Femur (tissue), 1 donor: ENCODE measurements at regions not wholly inside any gene's neighbourhood (a gene's known extent, or its start where the extent isn't known, plus 50 kb on each side); places are given as distances from the start of the nearest gene placed in this dataset.

Experiments used
- DNase-seq: peaks from one replicate; pipeline ENCODE4 v3.0.0-alpha.2; 2017

DNA sequence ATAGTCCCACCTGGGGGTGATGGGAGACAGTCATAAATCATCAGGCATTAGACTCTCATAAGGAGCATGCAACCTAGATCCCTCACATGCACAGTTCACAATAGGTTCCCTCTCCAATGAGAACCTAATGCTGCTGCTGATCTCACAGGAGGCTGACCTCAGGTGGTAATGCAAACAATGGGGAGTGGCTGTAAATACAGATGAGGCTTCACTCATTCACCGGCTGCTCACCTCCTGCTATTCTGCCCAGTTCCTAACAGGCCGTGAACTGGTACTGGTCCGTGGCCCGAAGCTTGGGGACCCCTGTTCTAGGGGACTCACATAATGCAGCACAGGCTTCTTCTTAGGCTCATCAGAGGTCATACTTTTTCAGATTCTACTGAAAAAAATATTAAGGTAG, 625.9 kb upstream of the AGA start:
- DNase-seq, result no peak

DNA sequence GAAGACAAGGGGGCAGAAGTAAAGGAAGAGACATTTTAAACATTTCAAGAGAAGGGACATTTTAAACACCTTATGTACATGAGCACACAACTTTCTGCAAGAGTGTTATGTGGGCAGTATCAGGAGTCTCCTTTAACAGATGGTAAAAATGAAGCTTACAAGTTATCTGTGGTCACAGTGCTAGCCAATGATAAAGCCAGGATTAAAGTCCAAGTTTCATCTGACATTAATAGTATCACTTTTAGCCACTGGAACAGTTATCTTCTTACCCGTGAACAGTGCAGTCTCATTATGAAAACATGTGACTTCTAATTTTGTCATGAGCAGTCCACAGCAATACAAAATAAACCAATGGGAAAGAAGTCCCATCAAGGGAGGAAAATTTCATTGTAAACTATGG, 627.9 kb upstream of the AGA start:
- no peak for DNase-seq

DNA sequence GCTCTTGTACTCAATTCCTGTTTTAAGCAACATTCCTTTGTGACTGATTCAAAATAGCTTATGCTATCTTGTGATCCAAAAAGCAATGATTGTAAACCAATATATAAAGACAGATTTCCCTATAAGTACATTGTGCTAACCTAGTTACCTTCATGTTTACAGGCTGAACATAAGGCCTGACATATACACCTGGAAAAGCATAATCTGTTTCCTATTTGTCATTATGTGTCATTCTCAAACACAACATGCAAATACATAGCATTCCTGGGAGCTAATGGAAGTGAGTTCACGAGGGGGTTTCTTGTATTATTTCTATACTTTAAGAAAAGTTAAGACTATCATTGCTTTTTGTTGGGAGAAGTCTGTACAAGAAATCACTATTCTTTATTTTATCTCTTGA, 638.1 kb upstream of the AGA start:
- DNase-seq, result no peak

DNA sequence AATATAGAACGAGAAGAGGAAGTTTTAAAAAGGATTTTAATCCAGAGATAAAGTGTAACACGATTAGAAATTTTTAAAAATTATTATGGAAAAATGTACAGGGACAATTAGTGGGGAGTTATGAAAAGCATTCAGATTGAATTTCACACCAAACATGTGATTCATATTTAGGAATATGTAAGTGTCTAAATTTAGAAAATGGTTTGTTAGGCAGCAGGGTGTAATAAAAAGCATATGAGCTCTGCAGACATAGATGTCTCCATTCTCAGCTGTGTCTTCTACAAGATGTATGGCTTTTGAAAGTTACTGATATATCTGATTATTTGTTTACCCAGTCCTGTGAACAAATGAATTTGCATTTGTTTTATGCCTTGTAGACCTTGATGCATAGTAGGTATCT, 638.9 kb upstream of the AGA start:
- DNase-seq, result no peak

DNA sequence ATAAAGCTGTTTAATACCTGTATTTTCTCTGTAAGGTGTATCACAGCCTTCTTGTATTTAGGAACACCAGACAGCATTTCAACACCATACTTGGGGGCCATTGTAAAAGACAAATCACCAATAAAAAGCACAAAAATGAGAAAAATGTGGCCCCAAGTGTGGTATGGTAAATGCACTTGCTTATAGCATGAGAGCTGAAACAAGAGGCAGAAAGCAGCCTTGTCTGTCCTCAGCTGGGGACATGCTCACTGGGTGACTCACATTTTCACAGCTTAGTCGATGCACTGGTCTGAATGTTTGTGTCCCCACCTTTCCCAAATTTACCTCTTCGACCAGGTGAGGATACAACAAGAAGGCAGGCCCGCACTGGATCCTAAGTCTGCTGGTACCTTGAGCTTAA, 639.7 kb upstream of the AGA start:
- DNase-seq, result no peak

DNA sequence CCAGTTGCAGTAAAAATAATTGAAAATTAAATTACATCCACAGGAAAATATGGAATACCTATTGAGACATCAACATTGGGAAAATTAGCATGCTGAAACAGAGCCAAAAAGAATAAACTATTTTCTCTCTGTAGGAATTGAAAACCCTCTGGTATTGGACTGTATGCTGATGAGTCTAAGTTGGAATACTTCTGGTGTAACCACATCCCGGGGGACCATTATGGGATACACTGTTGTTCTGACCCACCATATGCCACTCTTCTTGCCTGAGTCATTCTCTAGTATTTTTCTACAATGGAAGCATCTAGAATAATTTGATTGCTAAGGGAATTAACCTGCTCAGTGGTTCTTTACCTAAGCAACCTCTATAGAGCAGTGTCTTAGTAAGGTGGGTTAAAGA, 640.7 kb upstream of the AGA start:
- no peak for DNase-seq

DNA sequence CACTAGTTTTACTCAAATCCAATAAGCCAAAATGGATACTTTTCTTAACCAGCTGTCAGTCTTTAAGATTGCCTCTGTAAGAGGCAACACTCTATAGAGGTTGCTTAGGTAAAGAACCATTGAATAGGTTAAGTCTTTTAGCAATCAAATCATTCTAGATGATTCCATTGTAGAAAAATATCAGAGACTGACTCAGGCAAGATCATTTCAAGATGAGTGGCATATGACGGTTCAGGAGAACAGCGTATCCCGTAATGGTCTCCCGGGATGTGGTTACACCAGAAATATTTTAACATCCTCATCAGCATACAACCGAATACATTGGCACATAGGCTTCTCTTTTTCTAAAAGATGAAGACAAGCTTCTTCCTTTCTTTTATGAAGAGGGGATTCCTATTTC, 641.7 kb upstream of the AGA start:
- DNase-seq, result no peak

DNA sequence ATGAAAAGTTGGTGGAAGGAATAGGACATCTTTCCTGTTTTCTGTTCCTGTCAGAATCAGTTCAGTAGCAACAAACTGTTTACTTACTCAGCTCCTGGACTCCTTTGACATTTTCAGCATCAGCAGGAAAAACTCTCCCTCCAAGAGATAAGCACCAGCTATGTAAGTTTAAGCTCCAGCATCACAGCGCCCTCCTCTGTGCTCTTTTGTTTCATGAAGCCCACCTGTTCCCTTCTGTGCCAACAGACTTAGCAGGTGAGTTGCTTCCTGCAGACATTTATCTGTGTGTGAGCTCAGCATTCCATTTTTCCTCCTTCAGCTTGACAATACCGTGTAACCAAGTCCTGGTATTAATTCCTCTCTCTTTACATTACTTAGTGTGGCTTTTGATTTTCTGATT, 644.1 kb upstream of the AGA start:
- DNase-seq, result no peak

DNA sequence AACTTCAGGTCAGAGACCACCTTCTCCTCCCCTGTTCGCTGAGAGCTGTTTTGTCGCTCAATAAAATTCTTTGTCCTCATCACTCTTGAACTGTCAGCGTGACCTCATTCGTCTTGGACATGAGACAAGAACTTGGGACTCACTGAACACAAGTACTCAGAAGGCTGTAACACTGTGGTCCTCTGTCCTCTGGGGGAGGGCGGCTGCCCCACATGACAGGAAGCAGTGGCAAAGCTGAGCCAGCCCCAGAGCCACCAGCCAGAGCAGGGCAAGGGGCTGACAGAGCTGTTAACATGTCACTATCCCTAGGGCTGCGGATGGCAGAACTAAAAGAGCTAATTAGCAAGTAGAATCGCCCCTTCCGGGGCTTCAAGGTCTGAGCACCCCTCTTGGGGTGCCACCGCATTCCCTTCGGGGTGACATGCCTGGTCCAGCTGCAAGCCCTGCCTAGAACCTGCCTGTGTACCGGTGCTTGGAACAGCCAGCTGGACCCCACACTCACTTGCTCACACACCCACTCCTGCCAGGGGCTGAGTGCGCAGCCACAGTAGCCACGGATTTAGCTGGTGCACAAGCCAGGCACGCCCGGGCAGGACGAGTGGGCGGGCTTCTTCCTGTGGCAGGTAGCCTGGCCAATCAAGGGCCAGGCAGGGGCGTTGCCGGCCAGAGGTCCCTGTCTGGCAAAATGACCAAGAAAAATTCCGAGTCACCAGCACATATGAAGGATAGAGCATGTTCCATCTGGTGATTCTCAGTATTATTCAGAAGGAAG, 648.6 kb upstream of the AGA start:
- DNase-seq, result no peak

DNA sequence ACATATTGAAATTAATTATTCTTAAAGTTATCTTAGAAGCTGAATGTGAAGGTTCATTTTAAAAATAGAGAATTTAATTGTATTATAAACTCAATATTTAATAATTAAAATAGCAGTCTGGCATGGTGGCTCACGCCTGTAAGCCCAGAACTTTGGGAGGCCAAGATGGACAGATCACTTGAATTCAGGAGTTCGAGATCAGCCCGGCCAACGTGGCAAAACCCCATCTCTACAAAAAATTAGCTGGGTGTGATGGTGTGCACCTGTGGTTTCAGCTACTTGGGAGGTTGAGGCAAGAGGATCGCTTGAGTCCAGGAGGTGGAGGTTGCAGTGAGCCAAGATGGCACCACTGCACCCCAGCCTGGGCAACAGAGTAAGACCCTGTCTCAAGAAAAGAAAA, 659.9 kb upstream of the AGA start:
- DNase-seq, result no peak

DNA sequence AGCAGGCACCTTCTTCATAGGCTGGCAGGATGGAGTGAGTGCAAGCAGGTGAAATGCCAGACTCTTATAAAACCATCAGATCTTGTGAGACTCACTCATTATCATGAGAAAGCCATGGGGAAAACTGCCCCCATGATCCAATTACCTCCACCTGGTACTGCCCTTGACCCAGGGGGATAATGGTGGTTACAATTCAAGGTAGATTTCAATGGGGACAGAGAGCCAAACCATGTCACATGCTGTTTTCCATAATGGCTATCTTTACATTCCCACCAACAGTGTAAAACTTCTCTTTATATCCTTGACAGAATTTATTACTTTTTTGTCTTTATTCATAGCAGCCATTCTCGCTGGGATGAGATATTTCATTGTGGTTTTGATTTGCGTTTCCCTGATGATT, 663.0 kb upstream of the AGA start:
- no peak for DNase-seq

DNA sequence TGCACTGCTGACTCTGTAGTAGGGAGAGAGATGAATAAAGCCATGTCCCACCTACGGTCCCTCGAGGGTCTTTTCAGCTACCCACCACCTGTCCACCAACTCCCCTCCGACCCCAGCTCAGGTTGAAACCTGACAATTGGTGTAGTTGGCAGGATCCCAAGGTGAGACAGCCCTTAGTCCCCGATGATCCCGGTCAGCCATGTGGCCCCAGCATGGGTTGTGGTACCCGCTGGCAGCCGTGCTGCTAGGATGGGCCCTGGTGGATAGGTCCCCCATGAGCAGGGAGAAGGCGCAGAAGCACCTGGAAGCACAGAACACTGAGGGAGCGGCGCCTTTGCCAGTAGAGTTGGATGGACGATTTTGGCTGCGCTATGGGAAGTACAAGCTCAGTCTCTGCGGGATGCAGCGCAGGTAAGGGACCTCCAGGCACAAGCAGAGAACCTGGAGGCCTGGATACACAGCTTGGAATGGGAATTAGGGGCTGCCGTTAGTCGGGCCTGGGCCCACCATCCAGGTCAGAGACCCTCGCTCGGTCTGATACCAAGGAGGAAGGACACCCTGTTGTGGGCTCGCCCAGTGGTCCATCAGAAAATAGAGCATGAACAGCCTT, 694.6 kb upstream of the AGA start:
- no peak for DNase-seq

DNA sequence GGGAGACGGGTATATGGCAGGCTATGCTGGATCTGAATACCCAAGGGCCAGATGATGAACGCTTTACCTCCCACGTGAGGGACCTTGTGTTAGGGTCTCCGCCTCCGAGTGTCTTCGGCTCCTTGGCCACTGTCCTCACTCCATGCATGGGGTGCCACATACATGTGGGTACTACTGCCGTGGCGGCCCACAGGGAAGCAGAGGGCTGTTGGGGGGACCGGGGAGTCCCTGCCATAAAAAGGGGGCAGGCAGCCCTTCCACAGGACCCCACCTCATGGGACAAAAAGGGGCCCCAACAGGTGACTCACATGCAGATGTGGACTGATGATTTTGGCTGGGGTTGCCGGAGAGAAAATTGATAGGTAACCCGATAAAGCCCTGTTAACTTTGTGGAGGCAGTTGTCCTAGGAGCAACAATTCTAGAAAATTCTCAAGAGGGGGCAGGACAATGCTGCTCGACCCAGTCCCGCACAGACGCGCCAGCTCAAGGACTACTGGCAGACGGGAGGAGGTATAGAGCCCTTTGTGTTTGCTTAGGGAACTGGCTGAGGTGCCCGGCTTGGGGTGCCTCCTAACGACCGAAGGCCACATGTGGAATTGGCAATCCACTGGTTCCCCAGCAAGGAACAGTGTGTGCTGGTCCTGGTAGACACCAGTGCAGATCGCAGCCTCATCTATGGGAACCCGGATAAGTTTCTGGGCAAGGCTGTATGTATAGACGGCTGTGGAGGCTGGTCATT, 695.7 kb upstream of the AGA start:
- no peak for DNase-seq

DNA sequence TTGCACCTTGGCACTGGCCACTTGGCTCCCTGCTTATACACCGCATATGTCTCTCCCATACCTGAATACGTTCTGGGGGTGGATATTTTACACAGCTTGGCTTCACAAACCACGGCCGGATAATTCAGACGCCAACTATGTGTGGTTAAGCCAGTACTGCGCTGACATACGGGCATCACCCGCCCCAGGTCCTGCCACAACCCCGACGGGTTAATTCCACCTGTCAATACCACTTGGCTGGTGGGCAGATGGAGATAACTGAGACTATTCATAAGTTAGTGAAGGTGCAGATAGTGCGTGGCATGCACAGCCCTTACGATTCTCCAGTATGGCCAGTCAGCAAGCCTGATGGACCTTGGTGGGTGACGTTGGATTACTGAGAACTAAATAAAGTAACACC, 696.3 kb upstream of the AGA start:
- no peak for DNase-seq

DNA sequence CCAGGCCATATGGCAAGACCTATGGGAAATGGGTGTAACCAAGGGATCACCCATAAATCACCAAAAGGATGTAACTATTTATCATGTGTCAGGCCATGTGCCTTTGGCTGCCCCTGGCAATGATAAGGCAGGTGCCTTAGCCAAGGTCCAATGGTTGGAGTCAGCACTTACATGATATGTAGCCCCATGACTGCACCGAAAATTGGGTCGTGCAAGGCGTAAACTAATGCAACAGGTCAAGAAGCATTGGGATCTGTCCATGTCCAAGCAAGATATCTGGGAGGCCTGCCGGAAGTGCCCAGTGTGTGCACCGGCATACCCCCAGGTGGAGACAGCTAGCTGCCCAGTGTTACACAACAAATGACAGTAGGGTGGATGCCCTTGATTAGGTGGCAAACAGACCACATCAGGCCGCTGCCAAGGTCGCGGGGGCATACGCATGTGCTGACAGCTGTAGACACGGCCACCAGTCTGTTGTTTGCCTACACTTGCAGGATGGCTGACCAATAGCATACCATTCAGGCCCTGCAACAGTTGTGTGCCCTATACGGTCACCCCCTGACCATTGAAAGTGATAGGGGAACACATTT, 698.2 kb upstream of the AGA start:
- DNase-seq, result no peak

DNA sequence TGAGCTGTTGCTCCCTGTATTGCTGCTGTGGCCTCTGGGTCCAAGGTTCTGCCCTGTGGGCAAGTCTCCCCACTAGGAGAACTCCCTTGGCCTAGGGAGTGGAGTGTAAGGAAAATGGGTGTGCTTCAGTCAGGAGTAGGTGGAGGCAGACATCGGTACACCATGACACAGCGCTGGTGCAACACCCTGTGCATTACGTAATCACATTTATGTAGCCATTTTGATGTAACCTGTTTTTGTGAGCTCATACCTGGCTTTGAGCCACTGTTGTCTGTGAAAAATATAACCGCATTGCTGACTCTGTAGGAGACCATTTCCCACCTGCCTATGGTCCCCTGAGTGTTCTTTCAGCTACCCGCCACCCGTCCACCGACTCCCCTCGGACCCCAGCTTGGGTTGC, 700.5 kb upstream of the AGA start:
- no peak for DNase-seq

DNA sequence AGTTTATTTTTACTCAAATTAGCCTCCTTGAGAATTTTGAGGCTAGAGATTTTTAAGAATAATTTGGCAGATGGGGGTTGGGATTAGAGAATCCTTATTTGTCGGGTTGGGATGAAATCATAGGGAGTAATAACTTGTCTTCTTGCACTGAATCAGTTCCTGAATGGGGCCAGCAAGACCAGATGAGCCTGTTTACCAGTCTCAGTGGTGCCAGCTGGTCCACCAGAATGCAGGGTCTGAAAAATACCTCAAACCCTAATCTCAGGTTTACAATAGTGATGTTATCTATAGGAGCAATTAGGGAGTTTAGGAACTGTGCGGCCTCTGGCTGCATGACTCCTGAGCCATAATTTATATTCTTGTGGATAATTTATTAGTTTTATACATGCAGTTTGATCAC, 705.9 kb upstream of the AGA start:
- DNase-seq, result no peak

DNA sequence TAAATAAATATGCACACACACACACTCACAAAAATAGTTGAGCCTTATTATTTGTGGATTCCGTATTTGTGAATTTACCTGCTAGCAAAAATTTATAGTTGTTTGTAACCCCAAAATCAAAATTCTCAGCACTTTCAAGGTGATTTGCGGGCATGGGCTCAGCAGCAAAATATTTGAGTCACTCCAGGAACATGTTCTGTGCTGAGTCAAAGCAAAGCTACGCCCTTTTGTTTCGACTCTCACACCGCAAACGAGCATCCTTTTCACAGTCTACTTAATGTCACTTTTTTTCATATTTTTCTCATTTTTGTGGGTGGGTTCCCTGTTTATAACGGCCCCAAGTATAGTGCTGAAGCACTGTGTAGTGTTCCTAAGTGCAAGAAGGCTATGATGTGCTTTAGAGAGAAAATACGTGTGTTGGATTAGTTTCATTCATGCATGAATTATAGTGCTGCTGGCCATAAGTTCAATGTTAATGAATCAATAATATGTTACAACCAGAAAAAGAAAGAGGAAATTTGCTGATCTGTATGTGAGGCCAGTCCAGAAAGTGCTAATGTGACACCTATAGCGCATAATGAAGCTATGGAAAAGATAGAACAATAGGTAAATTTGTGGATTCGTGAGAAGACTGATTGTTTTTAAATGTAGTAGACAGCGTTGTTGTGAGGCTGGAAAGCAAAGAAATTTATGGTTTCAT, 723.2 kb upstream of the AGA start:
- DNase-seq, result no peak

DNA sequence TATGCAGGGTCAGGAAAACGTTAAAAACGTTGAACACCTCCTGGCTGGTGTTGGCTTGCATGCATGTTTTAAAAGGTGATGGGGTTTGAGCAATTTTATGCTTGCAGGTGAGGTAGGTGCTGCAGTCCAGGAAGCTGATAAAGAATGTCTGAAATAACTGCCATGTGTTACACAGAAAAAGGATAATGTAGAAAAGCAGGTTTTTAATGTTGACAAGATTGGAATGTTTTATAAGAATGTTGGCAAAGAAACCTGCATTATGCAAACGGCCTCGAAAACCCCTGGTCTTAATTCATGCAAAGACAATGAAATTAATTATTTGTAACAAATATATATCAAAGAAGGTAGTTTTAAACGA, 723.7 kb upstream of the AGA start:
- no peak for DNase-seq

DNA sequence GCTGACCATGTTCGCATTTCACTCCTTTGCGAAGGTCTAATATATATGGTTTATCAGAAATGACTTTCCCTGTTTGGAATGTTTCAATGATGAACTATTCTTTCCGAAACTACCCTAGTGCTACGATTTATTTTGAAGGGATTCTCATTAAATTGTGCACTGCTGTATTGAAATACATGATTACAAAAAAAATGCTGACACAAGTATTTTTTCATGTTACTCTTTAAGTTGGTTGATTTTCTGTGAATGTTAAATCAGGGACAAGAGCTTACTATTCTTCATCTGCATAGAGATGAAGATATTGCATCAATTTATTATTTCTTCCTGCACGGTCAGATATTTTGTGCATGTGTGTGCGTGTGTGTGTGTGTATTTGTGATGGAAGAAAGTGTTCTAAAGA, 731.5 kb upstream of the AGA start:
- DNase-seq, result no peak

DNA sequence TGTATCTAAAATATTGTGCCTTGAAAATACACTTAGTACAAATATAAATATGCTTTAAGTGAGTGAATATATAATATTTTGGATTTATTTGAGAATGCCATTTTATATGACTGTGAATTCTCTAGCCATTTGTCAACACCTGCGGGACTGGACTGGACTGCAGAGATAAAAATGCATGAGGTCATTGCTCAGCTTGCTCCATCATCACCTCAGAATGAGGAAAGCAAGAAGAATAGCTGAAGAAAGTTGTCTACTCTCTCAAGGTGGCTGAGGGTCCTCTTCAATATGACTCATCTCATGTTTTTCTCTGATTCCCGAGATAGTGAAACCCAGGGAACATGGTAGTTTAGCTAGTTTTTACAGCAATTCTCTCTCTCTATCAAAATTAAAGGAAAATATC, 732.5 kb upstream of the AGA start:
- no peak for DNase-seq

DNA sequence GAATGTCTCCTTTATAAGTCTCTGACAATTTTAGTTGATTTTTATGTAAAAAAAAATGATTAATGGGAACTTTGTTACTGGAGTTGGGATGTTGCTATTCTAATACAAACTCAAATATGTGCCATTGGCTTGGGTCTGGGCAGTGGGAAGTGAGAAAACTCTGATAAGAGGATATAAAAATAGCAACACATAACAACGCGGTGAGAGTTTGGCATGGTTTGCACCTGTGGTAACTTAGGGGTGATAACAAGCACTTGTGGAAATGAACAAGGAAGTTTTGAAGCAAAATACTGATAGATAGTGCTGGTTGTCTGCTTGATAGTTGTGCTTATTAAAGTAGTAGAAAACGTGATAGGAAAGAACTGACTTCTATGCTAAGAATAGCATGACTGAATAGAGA, 743.3 kb upstream of the AGA start:
- DNase-seq, result no peak

DNA sequence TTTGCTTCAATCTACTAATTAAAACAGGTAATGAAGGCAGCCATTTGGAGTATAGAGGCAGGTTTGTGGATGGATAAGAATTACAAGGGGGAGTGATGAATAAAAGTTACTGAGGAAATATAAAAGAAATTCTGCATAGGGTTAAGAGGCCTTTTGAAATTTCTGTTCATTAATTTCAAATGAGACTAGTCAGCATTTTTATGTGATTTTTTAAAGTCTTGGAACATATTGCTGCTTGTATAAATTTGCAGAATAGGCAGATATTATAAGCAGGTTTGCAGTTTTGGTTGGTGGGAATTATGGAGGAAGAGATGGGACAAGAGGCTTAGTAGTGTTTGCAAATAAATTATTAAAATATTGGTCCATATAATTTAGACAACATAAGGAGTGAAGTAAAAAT, 750.4 kb upstream of the AGA start:
- DNase-seq, result no peak
